GM19025 (cell line): ENCODE measurements at regions not wholly inside any gene's neighbourhood (a gene's known extent, or its start where the extent isn't known, plus 50 kb on each side); places are given as distances from the start of the nearest gene placed in this dataset.
"Not testable (repeated sequence)": the region's sequence is repeated elsewhere in the genome, so short reads cannot be mapped to it uniquely, and the experiment has no call there.

Experiments used
- ATAC-seq: cut with Tn5 transposase; IDR thresholded peaks from one replicate; pipeline ENCODE4 v1.9.1; 2021; ENCODE audit warnings: mild to moderate bottlenecking, low read depth, moderate library complexity; ENCODE audit not compliant: unreplicated experiment

DNA sequence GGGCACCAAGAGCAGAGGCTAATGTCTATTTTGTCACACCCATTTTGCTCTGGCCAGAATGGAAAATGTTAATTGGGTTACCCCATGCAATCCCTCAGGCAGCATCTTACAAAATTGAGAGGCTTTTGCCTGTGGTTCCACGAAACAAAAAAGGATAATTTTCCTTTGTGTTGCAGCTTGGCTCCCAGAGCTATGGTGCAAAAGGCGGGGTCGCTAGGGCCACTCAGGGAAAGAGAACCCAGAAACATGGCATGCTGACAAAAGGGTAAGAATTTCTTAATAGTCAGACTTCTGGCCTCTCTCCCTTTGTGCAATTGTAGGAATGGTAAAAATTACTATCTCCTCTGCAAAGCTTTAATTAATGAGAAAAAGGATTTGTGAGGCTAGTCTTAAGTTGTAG lies 119.6 kb upstream of the BANK1 start:
- no peak for ATAC-seq

DNA sequence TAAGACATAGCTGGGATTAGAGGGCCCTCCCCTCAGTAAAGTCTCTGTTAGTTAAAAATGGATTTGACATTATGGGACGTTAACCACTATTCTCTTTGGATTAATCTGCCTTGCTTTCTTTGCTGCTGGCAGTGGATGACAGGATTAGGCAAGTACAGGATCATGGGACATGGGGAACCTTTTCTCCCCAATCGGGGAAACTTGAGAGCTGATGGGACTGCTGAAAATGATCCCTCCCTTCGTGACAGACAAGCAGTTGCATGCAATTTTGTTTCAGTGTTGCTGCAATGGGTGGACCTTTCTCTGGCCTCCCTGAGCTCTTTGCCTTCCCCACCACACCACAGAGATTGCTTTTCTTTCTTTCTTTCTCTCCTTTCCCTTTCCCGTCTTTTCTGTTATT lies 120.2 kb upstream of the BANK1 start:
- ATAC-seq, result no peak

DNA sequence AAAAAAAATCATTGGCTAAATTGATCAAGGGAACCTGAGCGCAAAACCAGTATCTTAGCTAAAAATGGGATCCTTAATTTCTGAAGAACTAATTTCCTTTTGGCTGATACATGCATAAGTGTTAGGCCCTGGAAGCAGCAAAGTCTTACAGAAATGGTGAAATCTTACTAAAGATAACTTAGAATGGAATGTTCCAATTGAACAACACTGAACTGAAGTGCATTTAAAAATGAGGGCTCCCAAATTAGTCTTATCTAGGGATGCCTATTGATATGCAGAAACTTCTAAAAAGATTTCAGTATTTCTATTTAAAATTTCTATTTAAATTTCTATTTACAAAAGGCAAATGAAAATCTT lies 120.7 kb upstream of the BANK1 start:
- ATAC-seq, result no peak

DNA sequence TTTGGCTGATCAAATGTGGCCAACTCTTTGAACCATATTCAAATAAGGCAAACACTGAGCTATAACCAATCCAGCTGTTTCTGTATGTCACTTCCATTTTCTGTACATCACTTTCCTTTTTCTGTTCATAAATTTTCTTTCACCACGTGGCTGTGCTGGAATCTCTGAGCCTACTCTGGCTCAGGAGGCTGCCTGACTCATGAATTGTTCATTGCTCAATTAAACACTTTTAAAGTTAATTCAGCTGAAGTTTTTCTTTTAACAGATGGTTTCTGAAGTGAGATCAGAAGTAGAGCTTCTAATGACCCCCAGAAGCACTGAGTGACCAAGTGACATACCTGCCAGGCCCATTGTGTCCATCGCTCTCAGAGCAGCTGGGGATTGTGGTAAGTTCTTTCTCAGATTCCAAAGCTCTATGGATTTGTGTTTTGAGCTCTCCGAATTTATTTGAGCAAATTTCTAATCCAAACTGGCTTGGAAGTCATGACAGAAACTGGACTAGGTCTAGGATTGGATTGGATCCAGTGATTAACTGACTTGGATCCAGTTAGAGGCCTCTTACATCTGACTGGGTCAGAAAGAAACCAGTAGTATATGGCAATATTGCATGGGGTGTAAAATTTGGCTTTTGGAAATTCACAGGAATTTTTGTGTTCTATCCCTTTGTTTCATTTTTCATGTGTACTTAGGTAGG lies 121.2 kb upstream of the BANK1 start:
- ATAC-seq, result no peak

GRCh38 chr4:101667348-101667747 lies 123.2 kb upstream of the BANK1 start:
- ATAC-seq, result no peak

DNA sequence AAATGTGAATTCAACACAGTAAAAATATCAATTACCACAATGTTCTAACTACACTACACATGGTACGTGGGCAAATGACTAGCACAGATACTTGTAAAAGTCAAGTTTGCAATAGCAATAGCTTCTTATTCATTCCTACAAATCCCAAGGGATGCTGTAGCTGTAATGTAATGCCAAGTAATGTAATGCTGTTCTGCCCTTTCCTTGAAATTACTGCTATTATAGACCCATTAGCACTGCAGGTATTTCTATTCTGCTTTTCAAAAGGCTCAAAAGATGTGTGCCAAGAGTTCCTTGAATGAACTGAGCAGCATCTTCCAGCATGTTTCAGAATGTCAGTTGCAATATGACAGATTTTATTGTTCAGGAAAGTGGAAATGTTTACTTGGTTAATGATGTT lies 129.9 kb upstream of the BANK1 start:
- ATAC-seq, result no peak

DNA sequence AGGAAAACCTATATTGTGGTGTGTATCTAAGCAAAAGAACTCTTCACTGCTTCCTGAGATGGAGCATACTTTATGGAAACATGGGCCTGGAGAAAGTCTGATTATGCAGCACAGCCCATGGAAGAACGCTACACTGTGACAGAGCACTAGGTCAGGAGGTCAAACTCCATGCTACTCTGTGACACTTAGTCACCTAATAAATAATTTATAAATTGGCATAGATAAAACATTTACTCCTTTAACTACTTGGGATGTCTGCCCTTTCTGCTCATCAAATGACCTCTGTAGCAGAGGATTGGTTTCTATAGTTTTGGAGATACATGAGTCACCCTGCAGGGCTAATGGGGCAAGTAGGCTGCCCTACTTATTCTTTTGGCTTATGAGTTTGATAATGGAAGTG lies 134.7 kb upstream of the BANK1 start:
- no peak for ATAC-seq

DNA sequence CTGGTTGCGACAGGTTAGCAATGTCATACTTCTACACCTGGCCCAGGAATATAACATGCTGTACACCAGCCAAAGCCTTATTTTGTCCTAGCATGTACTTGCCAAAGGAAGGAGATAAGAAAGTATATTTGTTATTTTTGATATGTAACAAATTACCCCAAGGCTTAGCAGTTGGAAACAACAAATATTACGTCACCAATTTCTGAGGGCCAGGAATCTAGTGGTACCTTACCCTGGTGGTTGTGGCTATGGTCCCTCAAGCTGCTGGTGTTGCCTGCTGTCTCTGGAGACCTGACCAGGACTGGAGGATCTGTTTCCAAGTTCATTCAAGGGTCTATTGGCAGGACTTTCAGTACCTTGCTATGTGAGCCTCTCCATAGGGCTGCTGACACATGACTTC lies 135.5 kb upstream of the BANK1 start:
- ATAC-seq, result no peak

GRCh38 chr4:101651778-101652177 lies 138.8 kb upstream of the BANK1 start:
- ATAC-seq, result no peak

- ATAC-seq, result no peak
These were observed 140.6 kb upstream of the BANK1 start for GRCh38 chr4:101649790-101650515.

DNA sequence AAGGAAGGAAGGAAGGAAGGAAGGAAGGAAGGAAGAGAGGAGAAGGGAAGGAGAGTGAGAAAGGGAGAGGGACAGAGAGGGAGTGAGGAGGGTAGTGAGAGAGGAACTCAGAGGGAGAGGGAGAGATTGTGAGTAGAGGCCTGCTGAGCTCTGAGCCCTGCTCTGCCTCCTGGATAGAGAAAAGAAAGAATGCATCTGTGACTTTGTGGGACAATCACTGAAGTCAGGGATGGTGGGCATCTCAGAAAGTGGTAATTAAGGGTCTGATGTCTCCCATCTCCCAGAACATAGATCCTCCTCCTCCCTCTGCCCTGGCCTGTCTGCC lies 142.9 kb upstream of the BANK1 start:
- no peak for ATAC-seq

GRCh38 chr4:101644516-101644915 lies 146.0 kb upstream of the BANK1 start:
- no peak for ATAC-seq

DNA sequence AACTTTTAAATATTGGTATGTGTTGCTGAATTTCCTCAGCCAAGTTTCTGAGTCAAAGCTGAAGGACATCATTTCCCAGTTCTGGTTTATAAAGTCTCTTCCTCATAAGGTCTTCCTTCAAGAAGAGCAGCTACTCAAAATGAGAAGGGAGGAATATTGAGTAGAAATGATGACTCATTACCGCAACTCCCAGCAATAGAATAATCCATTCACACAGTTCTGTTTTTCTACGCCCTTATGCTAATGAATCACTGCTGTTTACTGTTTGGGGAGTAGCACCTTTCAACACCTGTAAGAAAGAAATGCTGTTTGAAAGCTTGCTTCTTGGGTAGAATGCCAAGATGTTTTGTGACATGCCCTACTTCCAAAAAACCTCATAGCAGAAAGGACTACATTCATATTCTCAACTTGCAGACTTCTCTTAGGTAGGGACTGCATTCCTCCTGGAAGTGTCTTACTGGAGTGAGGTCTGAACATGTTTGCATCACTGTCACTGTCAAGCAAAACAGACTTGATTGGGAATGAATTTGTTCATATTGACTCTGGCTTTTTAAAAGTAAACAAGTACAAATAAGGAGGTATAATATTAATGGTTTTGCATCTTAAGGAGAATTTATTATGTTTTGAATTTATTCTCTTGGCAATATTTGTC lies 147.2 kb upstream of the BANK1 start:
- ATAC-seq, result no peak

DNA sequence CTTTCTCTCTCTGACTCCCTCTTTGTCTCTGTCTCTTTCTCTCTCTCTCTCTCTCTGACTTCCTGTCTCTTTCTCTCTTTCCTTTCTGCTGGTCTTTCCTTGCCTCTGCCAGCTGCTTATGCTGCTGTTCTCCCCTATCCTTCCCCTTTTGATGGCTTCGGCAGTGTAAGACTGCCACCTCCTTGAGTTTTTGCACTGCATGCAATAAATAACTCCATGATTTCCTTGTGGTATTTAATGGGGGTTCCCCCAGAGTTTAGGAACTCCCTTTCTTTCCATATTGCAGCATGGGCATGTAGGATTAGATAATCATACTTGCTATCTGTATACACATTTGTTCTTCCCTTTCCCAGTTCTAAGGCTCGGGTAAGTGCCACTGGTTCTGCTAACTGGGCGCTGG lies 157.8 kb upstream of the BANK1 start:
- not testable (repeated sequence) for ATAC-seq

DNA sequence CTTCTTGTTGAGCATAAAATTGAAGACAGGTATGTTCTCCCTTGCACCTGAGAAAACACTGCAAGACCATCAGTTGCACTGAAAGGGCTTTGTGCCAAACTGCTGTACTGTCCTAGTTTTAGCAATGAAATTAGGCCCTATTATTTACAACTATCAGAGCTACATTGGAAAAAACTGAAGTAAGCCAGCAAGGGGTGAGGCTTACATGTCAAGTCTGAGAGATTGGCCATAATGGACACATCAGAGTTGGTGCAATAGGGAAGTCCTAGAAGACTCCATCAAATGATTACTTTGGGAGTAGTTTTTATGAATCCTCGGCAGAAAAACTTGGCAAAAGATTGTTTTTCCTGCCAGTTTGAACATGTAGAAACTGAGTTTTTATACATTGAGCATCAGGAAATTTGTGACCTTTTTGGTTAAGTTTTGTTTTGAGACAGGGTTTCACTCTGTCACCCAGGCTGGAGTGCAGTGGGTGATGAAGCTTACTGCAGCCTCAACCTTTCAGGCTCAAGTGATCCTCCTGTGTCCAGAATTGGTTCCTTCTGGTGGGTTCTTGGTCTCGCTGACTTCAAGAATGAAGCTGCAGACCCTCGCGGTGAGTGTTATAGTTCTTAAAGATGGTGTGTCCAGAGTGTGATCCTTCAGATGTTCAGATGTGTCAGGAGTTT lies 160.1 kb upstream of the BANK1 start:
- ATAC-seq, result no peak

DNA sequence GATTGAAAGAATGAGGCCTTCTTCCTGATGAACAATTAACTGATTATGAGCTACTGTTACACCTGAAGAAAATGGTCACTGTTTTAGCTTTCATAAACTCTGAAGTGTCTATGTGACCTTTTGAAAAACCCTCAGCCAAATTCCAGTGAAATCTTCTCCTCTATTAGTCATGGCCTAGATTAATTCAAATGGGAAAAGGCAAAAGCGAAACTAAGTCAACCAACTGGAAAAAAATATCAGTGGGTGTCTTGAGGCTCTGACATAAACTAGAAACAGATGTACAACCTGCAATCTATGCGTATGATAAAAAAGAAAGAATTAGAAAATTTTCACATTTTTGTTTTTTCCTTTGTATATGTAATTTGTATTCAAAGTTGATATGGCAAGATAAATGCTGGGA lies 169.4 kb upstream of the BANK1 start:
- no peak for ATAC-seq

DNA sequence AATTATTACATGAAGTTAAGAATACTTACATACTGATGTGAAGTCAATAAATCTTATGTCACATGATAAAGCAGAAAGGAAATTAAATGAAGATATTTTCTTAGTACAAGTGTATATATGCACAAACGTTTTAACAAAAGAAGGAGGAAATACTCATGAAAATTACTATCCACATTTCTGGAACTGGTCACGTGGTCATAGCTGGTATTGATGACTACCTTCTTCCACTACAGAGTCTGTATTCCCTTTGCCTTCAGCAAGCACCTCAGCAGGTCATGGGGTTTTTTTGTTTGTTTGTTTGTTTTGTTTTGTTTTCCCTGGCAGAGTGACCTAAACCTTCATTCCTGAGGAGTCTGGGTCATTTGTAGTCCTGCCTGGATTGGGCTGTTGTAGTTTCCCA lies 174.9 kb upstream of the BANK1 start:
- ATAC-seq, result no peak

DNA sequence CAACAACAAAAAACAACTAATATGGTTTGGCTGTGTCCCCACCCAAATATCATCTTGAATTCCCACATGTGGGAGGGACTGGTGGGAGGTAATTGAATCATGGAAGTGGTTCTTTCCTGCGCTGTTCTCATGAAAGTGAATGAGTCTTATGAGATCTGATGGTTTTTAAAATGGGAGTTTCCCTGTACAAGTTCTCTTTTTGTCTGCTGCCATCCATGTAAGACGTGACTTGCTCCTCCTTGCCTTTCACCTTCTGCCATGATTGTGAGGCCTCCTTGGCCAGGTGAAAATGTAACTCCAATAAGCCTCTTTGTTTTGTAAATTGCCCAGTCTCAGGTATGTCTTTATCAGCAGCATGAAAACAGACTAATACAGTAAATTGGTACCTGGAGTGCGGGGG lies 183.5 kb upstream of the BANK1 start:
- ATAC-seq, result not testable (repeated sequence)

- no peak for ATAC-seq
These were observed 185.6 kb upstream of the BANK1 start for GRCh38 chr4:101604976-101605375.

- ATAC-seq, result no peak
These were observed 190.2 kb upstream of the BANK1 start for GRCh38 chr4:101600287-101600686.

- ATAC-seq, result no peak
These were observed 190.9 kb upstream of the BANK1 start for GRCh38 chr4:101599620-101600019.
